ENCODE measurements at regions not wholly inside any gene's neighbourhood (a gene's known extent, or its start where the extent isn't known, plus 50 kb on each side); places are given as distances from the start of the nearest gene placed in this dataset.

GRCh38 chr12:87795555-87795954, 233.6 kb downstream of the C12orf50 start:
- Histone ChIP-seq H3K4me3 (no peak overlapping the region), H3K27ac (no peak overlapping the region)
- no peak for DNase-seq (ENCODE audit: low spot score)
- TF ChIP-seq CTCF (IDR thresholded peaks at IDR 0.05): no peak

DNA sequence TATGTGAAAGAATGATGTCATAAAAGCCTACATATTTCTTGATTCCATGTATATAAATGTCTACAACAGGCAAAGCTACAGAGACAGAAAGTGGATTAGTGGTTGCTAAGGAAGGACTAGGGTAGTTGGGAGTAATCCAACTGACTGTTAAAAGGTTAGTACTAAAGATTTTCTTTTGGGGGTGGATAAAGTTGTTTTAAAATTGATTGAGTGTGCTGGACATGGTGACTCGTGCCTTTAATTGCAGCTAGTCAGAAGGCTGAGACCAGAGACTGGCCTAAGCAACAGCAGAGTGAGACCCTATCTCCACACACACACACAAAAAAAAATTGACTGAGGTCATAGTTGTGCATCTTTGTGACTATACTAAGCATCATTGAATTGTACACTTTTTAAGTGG, 234.3 kb downstream of the C12orf50 start:
- DNase-seq (ENCODE audit: low spot score): no peak
- no peak overlapping the region for H3K27ac ChIP-seq
- no peak for TF ChIP-seq CTCF (IDR thresholded peaks at IDR 0.05)
- no peak overlapping the region for H3K4me3 ChIP-seq

GRCh38 chr12:87793131-87793530, 236.1 kb downstream of the C12orf50 start:
- TF ChIP-seq CTCF (IDR thresholded peaks at IDR 0.05): no peak
- no peak overlapping the region for H3K4me3 ChIP-seq
- no peak for DNase-seq (ENCODE audit: low spot score)
- no peak overlapping the region for H3K27ac ChIP-seq

- Histone ChIP-seq H3K4me3 (no peak overlapping the region), H3K27ac (no peak overlapping the region)
- TF ChIP-seq CTCF (IDR thresholded peaks at IDR 0.05): no peak
- DNase-seq (ENCODE audit: low spot score): no peak
Measured at GRCh38 chr12:87784350-87784749, 244.9 kb downstream of the C12orf50 start.

GRCh38 chr12:87783467-87783866, 245.7 kb downstream of the C12orf50 start:
- no peak for DNase-seq (ENCODE audit: low spot score)
- Histone ChIP-seq H3K4me3 (no peak overlapping the region), H3K27ac (no peak overlapping the region)
- no peak for TF ChIP-seq CTCF (IDR thresholded peaks at IDR 0.05)

- no peak for TF ChIP-seq CTCF (IDR thresholded peaks at IDR 0.05)
- Histone ChIP-seq H3K4me3 (no peak overlapping the region), H3K27ac (no peak overlapping the region)
- DNase-seq (ENCODE audit: low spot score): no peak
Measured at GRCh38 chr12:87782838-87783237, 246.4 kb downstream of the C12orf50 start.

DNA sequence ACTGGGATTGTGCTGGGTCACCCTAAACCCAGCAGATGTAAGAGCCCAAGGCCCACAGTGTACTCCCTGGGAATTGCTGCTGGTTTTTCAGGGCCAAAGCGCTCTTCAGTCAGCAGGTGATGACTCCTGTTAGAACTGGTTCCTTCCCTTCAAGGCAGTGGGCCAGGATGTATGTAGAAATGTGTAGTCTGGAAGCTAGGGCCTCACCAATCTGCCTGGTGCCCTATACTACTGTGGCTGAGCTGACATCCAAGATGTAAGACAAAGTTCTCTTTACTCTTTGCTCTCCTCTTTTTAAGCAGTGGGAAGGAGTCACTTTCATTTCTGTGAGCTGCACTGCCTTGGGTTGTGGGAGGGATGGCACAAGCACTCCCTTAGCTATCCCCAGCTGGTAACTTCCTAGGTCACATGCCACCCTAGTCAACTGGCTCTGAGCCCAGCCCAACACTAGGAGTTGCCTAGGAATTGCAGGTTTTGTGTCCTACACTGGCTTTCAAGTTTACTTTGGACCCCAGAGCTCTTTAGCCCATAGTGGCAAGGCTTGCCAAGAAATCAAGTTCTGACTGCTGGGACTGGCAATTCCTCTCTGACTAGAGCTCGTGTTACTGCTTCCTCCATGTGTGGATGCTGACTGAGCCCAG, 249.2 kb downstream of the C12orf50 start:
- no peak for DNase-seq (ENCODE audit: low spot score)
- H3K4me3 ChIP-seq: no peak overlapping the region
- TF ChIP-seq CTCF (IDR thresholded peaks at IDR 0.05): no peak
- H3K27ac ChIP-seq: no peak overlapping the region

Data from coronary artery (tissue), 2 donors.